Adrenal gland (tissue), 9 donors: ENCODE measurements at regions not wholly inside any gene's neighbourhood (a gene's known extent, or its start where the extent isn't known, plus 50 kb on each side); places are given as distances from the start of the nearest gene placed in this dataset.
"Not testable (repeated sequence)": the region's sequence is repeated elsewhere in the genome, so short reads cannot be mapped to it uniquely, and the experiment has no call there.

Experiments used
- DNase-seq, 7 donors: peaks; one replicate each; pipeline ENCODE4 v3.0.0-alpha.2; 2019 to 2020
- H3K27ac ChIP-seq, 5 donors: fragments of 200-600 bp; sonication (generic) in 4 of 5; 1 replicate in 3 of 5; 2 replicates in 2 of 5; pipeline versions ENCODE4 v1.5.1 to v1.8.0; 2016 to 2020; ENCODE audit warnings: mild to moderate bottlenecking in 1 of 5
- H3K27me3 ChIP-seq: fragments of 200-600 bp; 2 replicates; pipeline ENCODE4 v1.8.0; 2021
- H3K36me3 ChIP-seq, 2 donors: fragments of 200-600 bp; replicated peaks in 1 of 2; 1 replicate in 1 of 2; 2 replicates in 1 of 2; pipeline versions ENCODE4 v1.5.1 to v1.8.0; 2018 to 2022
- H3K4me1 ChIP-seq, 2 donors: fragments of 200-600 bp; replicated peaks in 1 of 2; 1 replicate in 1 of 2; 2 replicates in 1 of 2; pipeline versions ENCODE4 v1.5.1 to v1.8.0; 2018 to 2021
- H3K4me3 ChIP-seq, 4 donors: fragments of 200-600 bp; sonication (generic) in 3 of 4; one replicate each; pipeline ENCODE4 v1.5.1; 2016 to 2018
- H3K9me3 ChIP-seq, 3 donors: fragments of 200-600 bp; sonication (generic) in 1 of 3; replicated peaks in 1 of 3; 1 replicate in 2 of 3; 2 replicates in 1 of 3; pipeline versions ENCODE4 v1.5.1 to v1.8.0; 2016 to 2021
- POLR2A ChIP-seq, 2 donors: fragments of 450-650 bp; IDR thresholded peaks; one replicate each; pipeline ENCODE4 v1.6.1; 2017; ENCODE audit warnings: antibody characterized with exemption in 2 of 2, mild to moderate bottlenecking in 2 of 2, moderate library complexity in 1 of 2
- WGBS, 4 donors: extraction: QIAGEN DNeasy Blood & Tissue Kit in 2 of 4; methylation state at CpG; one replicate each; pipeline versions ENCODE4 v1.1.5 to v1.1.7; 2013 to 2017; 5-methylcytosine and 5-hydroxymethylcytosine counted together
- intact Hi-C, 2 donors: fragments of 100-400 bp; cut with DNase I; formaldehyde crosslinking; loops; one replicate each; pipeline versions ENCODE4 v1.14.1 to v1.15.0; 2022 to 2023
- TF ChIP-seq, protein P1 (sequence below), 6 experiments: fragments of 450-650 bp in 4 of 6; fragments of 200-600 bp in 2 of 6; sonication (generic) in 1 of 6; IDR thresholded peaks; 1 replicate in 5 of 6; 2 replicates in 1 of 6; pipeline versions ENCODE4 v1.5.1 to v1.8.0; 2016 to 2021; ENCODE audit warnings: antibody characterized with exemption in 6 of 6, mild to moderate bottlenecking in 2 of 6, moderate library complexity in 1 of 6
- donor health status: healthy with polysubstance abuse.
- donor health status: Bipolar disorder and iron deficiency.
- donor health status: DM: yes; HTN: yes; CAD: no.
- donor health status: DM: no; HTN: no; CAD: no.
- donor health status: DM: no; HTN: no; CAD: no.

DNA sequence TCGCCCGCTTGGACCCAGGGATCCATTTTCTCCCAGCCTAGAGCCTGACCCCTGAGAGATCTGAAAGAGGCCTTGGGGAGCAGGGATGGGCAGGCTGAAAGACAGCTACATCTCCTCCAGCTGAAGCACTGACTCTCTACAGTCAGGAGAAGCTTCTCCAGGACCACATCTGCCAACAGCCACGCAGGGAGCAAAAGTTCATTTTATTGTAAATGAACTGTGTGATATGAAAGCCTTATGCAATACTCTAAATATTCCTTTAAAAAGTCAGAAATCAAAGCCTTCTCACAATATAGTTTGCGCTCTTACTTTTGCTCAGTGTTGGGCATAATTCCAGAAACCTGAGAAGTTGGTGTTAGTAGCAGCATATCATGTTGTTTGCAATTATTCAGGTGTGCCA lies 428.9 kb upstream of the RAB6C start:
- no peaks in the 10 kb centered on the region for H3K36me3 ChIP-seq
- no peak overlapping the region for H3K27ac ChIP-seq
- H3K27me3 ChIP-seq: no peaks in the 10 kb centered on the region
- WGBS, 4 donors: 88 to 91% (median 89%) methylated on average over 4 of the region's 4 CpGs
- no peaks in the 10 kb centered on the region for H3K9me3 ChIP-seq
- no peak for DNase-seq
- intact Hi-C loops: no loop called here
- TF ChIP-seq, protein P1, sequence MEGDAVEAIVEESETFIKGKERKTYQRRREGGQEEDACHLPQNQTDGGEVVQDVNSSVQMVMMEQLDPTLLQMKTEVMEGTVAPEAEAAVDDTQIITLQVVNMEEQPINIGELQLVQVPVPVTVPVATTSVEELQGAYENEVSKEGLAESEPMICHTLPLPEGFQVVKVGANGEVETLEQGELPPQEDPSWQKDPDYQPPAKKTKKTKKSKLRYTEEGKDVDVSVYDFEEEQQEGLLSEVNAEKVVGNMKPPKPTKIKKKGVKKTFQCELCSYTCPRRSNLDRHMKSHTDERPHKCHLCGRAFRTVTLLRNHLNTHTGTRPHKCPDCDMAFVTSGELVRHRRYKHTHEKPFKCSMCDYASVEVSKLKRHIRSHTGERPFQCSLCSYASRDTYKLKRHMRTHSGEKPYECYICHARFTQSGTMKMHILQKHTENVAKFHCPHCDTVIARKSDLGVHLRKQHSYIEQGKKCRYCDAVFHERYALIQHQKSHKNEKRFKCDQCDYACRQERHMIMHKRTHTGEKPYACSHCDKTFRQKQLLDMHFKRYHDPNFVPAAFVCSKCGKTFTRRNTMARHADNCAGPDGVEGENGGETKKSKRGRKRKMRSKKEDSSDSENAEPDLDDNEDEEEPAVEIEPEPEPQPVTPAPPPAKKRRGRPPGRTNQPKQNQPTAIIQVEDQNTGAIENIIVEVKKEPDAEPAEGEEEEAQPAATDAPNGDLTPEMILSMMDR (IDR thresholded peaks at IDR 0.05): no peak
- TF ChIP-seq POLR2A (IDR thresholded peaks at IDR 0.05): no peak
- H3K4me3 ChIP-seq: no peak overlapping the region
- no peaks in the 10 kb centered on the region for H3K4me1 ChIP-seq

- intact Hi-C loops: no loop called here
- TF ChIP-seq, protein P1 (IDR thresholded peaks at IDR 0.05): no peak
- TF ChIP-seq POLR2A (IDR thresholded peaks at IDR 0.05): no peak
- whole genome bisulfite sequencing, 4 donors: 34 to 55% (median 53%) methylated on average over 3 of the region's 3 CpGs
These were observed 425.1 kb upstream of the RAB6C start for GRCh38 chr2:129554373-129554772.

DNA sequence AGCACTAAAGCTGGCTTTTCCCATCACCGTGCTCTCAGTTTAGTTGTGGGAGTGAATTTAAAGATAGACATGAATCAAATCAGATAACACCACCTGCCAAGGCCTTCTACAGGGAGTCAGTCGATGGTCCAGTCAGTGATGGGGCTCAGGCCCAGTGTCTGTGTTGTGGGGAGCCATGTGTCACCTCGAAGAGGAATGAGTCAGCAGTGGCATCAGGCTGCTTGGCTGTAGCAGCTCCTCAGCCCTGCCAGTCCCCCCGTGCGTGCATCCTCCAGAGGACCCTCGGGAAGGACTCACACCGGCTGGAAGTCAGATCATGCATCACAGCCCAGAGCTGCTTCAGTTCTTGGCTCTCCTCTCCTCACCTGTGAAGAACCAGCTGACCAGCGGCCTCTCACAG lies 420.4 kb upstream of the RAB6C start:
- Histone ChIP-seq H3K9me3 (no peaks in the 10 kb centered on the region), H3K27ac (no peak overlapping the region), H3K4me1 (no peaks in the 10 kb centered on the region), H3K4me3 (no peak overlapping the region), H3K36me3 (no peaks in the 10 kb centered on the region), H3K27me3 (no peaks in the 10 kb centered on the region)
- no peak for DNase-seq
- TF ChIP-seq, protein P1 (IDR thresholded peaks at IDR 0.05): no peak
- TF ChIP-seq POLR2A (IDR thresholded peaks at IDR 0.05): no peak
- intact Hi-C loops: no loop called here
- 47 to 75% (median 69%) methylated on average over 5 to 8 of the region's 8 CpGs for WGBS, 4 donors

More at GRCh38 chr2:129554373-129554772, 425.1 kb upstream of the RAB6C start:
- no peaks in the 10 kb centered on the region for H3K9me3 ChIP-seq
- no peaks in the 10 kb centered on the region for H3K27me3 ChIP-seq
- no peak for DNase-seq
- no peak overlapping the region for H3K4me3 ChIP-seq
- H3K4me1 ChIP-seq: no peaks in the 10 kb centered on the region
- H3K36me3 ChIP-seq: no peaks in the 10 kb centered on the region
- no peak overlapping the region for H3K27ac ChIP-seq

DNA sequence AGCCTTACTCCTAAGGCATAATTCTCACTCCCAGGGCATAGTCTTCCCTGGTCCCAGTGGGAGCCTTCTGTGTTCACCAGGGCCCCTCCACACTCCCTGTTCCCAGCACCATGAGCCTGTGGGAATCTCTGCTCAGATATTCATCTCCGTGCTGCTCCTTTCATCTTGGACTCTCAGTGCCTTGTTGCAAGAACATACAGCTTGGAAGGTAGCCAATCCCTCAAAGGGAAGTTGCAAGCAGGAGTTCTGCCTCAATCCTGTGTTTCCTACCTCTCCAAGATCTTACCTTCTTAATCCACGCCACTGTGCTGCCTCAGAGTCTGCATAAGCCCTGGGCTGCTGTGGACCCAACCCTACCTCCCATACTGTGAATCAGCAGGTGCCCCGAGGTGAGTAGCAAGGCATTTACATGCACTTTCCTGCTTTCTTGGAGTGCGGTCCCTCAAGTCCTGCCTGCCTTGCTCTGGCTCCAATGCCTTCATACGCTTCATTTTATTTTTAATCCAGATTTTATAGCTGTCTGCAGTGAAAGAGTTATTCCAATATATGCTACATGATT lies 413.8 kb upstream of the RAB6C start:
- no peak for DNase-seq
- Histone ChIP-seq H3K4me1 (no peaks in the 10 kb centered on the region), H3K27me3 (no peaks in the 10 kb centered on the region), H3K9me3 (no peaks in the 10 kb centered on the region), H3K27ac (no peak overlapping the region), H3K36me3 (no peaks in the 10 kb centered on the region), H3K4me3 (no peak overlapping the region)
- intact Hi-C loops: no loop called here
- WGBS, 4 donors: 42 to 51% (median 43%) methylated on average over 5 of the region's 5 CpGs
- TF ChIP-seq, protein P1 (IDR thresholded peaks at IDR 0.05): no peak
- TF ChIP-seq POLR2A (IDR thresholded peaks at IDR 0.05): no peak

DNA sequence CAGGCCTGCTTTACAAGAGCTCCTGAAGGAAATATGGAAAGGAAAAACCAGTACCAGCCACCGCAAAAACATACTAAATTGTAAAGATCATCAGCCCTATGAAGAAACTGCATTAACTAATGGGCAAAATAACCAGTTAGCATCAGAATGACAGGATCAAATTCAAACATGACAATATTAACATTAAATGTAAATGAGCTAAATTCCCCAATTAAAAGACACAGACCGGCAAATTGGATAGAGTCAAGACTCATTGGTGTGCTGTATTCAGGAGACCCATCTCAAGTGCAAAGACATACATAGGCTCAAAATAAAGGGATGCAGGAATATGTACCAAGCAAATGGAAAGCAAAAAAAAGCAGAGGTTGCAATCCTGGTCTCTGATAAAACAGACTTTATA lies 408.7 kb upstream of the RAB6C start:
- H3K9me3 ChIP-seq, H3K4me3 ChIP-seq, H3K36me3 ChIP-seq, intact Hi-C loops, H3K27ac ChIP-seq, H3K27me3 ChIP-seq, H3K4me1 ChIP-seq, DNase-seq: not testable (repeated sequence)
- 93 to 99% (median 97%) methylated on average over 2 of the region's 2 CpGs for WGBS, 4 donors
